ENCODE measurements at regions not wholly inside any gene's neighbourhood (a gene's known extent, or its start where the extent isn't known, plus 50 kb on each side); places are given as distances from the start of the nearest gene placed in this dataset.

DNA sequence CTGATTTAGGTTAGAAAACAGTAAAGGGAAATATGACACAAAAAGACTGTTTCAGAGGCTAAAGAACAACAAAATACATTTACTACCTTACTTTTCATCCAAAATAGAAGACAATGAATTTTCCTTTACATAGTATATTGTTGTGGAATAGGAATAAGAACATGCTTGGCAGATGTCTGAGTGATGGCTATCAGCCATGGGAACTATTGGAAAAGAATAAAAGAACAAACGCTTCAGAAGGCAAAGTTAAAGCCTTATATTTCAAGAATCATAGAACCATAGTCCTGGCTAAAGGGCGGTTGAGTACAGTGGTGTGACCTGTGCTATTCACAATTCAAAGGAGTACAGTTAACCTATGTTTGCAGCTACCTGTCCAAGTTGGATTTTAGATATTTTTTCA is 73.9 kb upstream of the NRXN1 start:
- Histone ChIP-seq H3K4me1 (ENCODE audit: control insufficient read depth in 5 of 5, insufficient read depth in 5 of 5, low read length in 5 of 5) (peaks cover 0 to 7% (median 3%) of the 10 kb centered on the region in 5 donors), H3K4me3 (ENCODE audit: low read depth in 1 of 5, low read length in 5 of 5) (no peak overlapping the region), H3K27me3 (ENCODE audit: control insufficient read depth in 5 of 5, insufficient read depth in 4 of 5, low read length in 5 of 5) (no peaks in the 10 kb centered on the region), H3K36me3 (ENCODE audit: control insufficient read depth in 5 of 5, insufficient read depth in 5 of 5, low read length in 5 of 5) (no peaks in the 10 kb centered on the region), H3K9me3 (ENCODE audit: control insufficient read depth in 5 of 5, low read length in 5 of 5) (no peaks in the 10 kb centered on the region), H3K9ac (ENCODE audit: low read length in 5 of 5) (no peak overlapping the region), H3K27ac (ENCODE audit: low read depth, low read length) (no peak overlapping the region)

DNA sequence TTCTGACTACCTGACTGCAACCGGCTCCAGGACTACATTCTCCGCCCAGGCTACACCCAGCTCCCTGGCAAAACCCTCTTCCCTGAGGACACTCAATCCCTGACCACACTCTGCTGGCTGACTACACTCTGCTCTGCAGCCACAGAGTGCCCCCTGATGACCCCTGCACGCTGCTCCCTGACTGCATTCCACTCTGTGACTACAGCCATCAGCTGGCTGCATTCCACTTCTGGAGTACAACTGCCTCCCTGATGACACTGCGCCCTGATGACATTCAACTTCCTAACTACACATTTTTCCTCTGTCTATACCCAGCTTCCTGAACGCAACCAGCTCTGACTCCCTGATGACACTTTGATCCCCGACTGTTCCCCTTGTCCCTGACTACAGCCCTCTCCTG is 71.3 kb upstream of the NRXN1 start:
- Histone ChIP-seq H3K36me3 (ENCODE audit: control insufficient read depth in 5 of 5, insufficient read depth in 5 of 5, low read length in 5 of 5) (no peaks in the 10 kb centered on the region), H3K27me3 (ENCODE audit: control insufficient read depth in 5 of 5, insufficient read depth in 4 of 5, low read length in 5 of 5) (no peaks in the 10 kb centered on the region), H3K9ac (ENCODE audit: low read length in 5 of 5) (no peak overlapping the region), H3K9me3 (ENCODE audit: control insufficient read depth in 5 of 5, low read length in 5 of 5) (no peaks in the 10 kb centered on the region), H3K27ac (ENCODE audit: low read depth, low read length) (no peak overlapping the region), H3K4me3 (ENCODE audit: low read depth in 1 of 5, low read length in 5 of 5) (no peak overlapping the region), H3K4me1 (ENCODE audit: control insufficient read depth in 5 of 5, insufficient read depth in 5 of 5, low read length in 5 of 5) (peaks cover 0 to 7% (median 3%) of the 10 kb centered on the region in 5 donors)

DNA sequence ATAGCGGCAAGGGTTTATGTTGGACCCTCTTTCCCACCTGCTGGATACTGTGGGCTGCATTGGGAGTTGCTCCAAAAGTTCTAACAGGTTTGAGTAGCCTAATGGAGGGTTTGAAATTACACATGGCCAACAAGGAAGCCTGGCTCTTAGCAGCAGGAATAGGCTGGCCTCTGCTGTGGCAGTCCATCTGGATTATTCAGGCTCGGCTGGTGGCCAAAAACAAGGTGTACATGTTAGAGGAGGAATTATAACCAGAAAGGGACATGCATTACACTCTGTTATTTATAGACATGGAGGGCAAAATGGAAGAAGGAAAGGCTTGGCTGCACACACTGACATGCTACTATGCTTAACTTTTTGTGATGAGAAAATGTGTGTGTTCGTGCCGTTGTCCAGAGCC is 61.1 kb upstream of the NRXN1 start:
- Histone ChIP-seq H3K9ac (ENCODE audit: low read length in 5 of 5) (no peak overlapping the region), H3K36me3 (ENCODE audit: control insufficient read depth in 5 of 5, insufficient read depth in 5 of 5, low read length in 5 of 5) (no peaks in the 10 kb centered on the region), H3K27me3 (ENCODE audit: control insufficient read depth in 5 of 5, insufficient read depth in 4 of 5, low read length in 5 of 5) (no peaks in the 10 kb centered on the region), H3K4me1 (ENCODE audit: control insufficient read depth in 5 of 5, insufficient read depth in 5 of 5, low read length in 5 of 5) (no peaks in the 10 kb centered on the region), H3K27ac (ENCODE audit: low read depth, low read length) (no peak overlapping the region), H3K4me3 (ENCODE audit: low read depth in 1 of 5, low read length in 5 of 5) (no peak overlapping the region), H3K9me3 (ENCODE audit: control insufficient read depth in 5 of 5, low read length in 5 of 5) (peaks cover 0 to 3% (median 0%) of the 10 kb centered on the region in 5 donors)

DNA sequence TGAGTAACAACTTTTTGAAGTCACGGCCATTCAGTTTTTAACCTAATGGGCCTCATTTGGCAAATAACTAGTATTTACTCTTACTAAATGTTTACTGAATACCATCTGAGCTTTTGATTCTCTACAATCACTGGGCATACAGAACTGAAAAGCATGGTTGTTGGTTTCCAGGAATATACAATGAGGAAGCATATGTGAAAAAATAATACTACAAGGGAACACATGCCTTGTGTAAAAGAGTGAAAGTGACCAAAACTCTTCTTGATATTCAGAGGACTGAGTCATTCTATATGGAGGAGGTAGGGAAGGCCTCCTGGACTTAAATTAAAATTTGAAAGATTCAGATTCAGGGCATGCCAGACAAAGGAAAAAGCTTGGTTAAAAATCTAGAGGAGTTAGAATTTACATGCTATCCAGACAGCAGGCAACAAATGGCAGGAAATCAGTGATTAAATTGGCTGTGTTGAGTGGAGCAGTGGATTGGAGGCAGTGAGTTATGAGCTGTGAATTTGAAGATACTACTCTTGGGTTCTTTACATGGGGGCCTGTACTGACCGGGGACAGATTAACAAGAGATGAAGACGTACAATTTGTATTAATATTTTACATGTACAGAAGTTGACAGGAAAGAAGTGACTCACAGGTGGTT is 53.6 kb upstream of the NRXN1 start:
- H3K9ac ChIP-seq (ENCODE audit: low read length in 5 of 5), result no peak overlapping the region
- no peak overlapping the region for H3K4me3 ChIP-seq (ENCODE audit: low read depth in 1 of 5, low read length in 5 of 5)

DNA sequence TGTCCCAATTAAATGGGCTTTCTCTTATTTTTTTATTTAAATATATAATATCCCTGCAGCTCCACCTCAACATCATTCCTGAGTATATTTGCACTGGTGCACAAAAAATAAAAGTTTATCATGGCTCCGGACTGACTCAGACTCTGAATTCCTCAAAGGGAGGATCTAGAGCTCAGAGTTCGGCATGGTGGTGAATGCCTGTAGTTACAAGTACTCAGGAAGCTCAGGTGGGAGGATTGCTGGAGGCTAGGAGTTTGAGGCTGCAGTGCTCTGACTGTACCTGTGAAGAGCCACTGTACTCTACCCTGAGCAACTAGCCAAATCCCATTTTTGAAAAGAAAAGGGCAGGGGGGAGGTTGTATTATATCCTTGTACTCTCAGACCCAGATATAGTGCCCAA is 52.8 kb upstream of the NRXN1 start:
- no peak overlapping the region for H3K9ac ChIP-seq (ENCODE audit: low read length in 5 of 5)
- H3K4me1 ChIP-seq (ENCODE audit: control insufficient read depth in 5 of 5, insufficient read depth in 5 of 5, low read length in 5 of 5), result no peaks in the 10 kb centered on the region
- H3K9me3 ChIP-seq (ENCODE audit: control insufficient read depth in 5 of 5, low read length in 5 of 5), result no peaks in the 10 kb centered on the region
- H3K4me3 ChIP-seq (ENCODE audit: low read depth in 1 of 5, low read length in 5 of 5), result no peak overlapping the region
- H3K36me3 ChIP-seq (ENCODE audit: control insufficient read depth in 5 of 5, insufficient read depth in 5 of 5, low read length in 5 of 5), result no peaks in the 10 kb centered on the region
- H3K27ac ChIP-seq (ENCODE audit: low read depth, low read length), result no peak overlapping the region
- no peaks in the 10 kb centered on the region for H3K27me3 ChIP-seq (ENCODE audit: control insufficient read depth in 5 of 5, insufficient read depth in 4 of 5, low read length in 5 of 5)

More for the DNA sequence above, 53.6 kb upstream of the NRXN1 start:
- no peaks in the 10 kb centered on the region for H3K9me3 ChIP-seq (ENCODE audit: control insufficient read depth in 5 of 5, low read length in 5 of 5)
- H3K27ac ChIP-seq (ENCODE audit: low read depth, low read length), result no peak overlapping the region
- H3K36me3 ChIP-seq (ENCODE audit: control insufficient read depth in 5 of 5, insufficient read depth in 5 of 5, low read length in 5 of 5), result no peaks in the 10 kb centered on the region
- no peaks in the 10 kb centered on the region for H3K27me3 ChIP-seq (ENCODE audit: control insufficient read depth in 5 of 5, insufficient read depth in 4 of 5, low read length in 5 of 5)
- no peaks in the 10 kb centered on the region for H3K4me1 ChIP-seq (ENCODE audit: control insufficient read depth in 5 of 5, insufficient read depth in 5 of 5, low read length in 5 of 5)

Measured in subcutaneous abdominal adipose tissue (tissue), 5 donors.